ENCODE measurements at regions not wholly inside any gene's neighbourhood (a gene's known extent, or its start where the extent isn't known, plus 50 kb on each side); places are given as distances from the start of the nearest gene placed in this dataset.

DNA sequence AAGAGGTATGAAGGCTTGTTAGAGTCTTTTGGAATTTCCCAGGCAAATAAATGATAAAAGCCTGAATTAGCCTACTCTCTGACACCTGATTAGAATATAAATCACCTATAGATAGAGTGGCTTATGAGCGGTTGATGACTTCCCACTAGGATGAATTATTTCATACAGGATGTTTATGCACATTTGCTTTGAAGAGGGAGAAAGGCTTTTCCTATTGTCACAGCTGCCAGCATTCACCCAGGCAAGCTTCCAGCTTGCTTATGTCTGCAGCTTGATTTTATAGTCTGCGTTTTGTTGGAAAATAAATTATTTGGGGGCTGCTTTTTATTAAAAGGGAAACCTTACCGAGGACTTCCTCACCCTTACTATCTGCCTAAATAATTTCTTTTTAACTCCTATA, 51.3 kb upstream of the EIF2S2 start:
- no peak for DNase-seq (ENCODE audit: low read depth)
- H3K4me3 ChIP-seq (ENCODE audit: control insufficient read depth, low read depth, low read length) = no peak overlapping the region
- TF ChIP-seq, protein P1, sequence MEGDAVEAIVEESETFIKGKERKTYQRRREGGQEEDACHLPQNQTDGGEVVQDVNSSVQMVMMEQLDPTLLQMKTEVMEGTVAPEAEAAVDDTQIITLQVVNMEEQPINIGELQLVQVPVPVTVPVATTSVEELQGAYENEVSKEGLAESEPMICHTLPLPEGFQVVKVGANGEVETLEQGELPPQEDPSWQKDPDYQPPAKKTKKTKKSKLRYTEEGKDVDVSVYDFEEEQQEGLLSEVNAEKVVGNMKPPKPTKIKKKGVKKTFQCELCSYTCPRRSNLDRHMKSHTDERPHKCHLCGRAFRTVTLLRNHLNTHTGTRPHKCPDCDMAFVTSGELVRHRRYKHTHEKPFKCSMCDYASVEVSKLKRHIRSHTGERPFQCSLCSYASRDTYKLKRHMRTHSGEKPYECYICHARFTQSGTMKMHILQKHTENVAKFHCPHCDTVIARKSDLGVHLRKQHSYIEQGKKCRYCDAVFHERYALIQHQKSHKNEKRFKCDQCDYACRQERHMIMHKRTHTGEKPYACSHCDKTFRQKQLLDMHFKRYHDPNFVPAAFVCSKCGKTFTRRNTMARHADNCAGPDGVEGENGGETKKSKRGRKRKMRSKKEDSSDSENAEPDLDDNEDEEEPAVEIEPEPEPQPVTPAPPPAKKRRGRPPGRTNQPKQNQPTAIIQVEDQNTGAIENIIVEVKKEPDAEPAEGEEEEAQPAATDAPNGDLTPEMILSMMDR (IDR thresholded peaks at IDR 0.05; ENCODE audit: control insufficient read depth, insufficient read depth, low read depth, low read length, missing control alignments) = no peak

DNA sequence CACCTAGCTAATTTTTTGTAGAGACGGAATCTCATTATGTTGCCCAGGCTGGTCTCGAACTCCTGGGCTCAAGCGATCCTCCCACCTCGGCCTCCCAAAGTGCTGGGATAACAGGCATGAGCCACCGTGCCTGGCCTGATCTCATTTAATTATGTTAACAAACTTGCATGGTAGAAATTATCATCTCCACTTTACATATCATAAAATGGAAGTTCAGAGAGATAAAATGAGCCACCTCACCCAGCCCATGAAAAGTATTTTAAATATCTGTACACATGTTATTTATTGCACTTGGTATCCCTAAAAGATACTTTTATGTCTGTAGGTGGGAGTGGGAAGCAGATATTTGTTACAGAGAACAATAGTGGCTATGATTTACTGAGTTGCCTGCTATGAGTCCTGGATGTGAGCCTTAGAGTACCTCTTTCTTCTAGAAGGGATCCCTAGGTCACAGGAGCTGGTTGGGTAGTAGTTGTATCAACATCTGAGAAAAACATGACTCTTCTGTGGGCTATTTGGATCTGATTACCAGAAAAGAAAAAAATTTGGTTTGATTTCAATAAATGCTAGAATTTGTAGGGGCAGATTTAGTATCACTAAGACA, 52.4 kb upstream of the EIF2S2 start:
- no peak for DNase-seq (ENCODE audit: low read depth)

DNA sequence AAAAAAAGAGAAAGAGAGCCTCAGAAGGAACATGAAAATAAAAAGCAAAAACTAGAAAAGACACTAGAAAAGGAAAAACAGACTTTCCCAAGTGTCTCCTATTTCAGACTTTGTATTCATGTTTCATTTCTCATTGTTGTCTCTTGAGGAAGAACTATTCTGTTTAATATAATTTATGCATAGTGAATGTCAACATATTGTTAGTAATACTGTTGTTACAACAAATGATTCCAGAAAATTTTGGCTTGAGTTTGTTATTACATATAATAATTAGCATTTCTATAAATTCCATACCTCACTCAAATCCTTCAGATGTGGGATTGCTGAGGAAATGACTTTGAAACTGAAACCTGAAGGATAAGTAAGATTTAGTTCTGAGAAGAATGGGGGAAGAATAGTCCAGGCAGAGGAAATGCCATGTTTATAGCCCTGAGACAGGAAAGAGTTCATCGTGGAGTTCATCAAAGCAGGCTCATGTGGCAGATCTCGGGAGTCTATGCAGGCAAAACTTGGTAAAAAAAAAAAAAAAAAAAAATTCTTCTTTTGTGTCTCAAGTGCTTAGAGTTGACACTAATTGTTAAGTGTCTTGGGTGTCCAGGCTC, 53.1 kb upstream of the EIF2S2 start:
- TF ChIP-seq, protein P1 (IDR thresholded peaks at IDR 0.05; ENCODE audit: control insufficient read depth, insufficient read depth, low read depth, low read length, missing control alignments) = no peak
- H3K4me3 ChIP-seq (ENCODE audit: control insufficient read depth, low read depth, low read length) = no peak overlapping the region
- no peak for DNase-seq (ENCODE audit: low read depth)

More for the DNA sequence above, 52.4 kb upstream of the EIF2S2 start:
- H3K4me3 ChIP-seq (ENCODE audit: control insufficient read depth, low read depth, low read length) = no peak overlapping the region
- TF ChIP-seq, protein P1 (IDR thresholded peaks at IDR 0.05; ENCODE audit: control insufficient read depth, insufficient read depth, low read depth, low read length, missing control alignments) = no peak

DNA sequence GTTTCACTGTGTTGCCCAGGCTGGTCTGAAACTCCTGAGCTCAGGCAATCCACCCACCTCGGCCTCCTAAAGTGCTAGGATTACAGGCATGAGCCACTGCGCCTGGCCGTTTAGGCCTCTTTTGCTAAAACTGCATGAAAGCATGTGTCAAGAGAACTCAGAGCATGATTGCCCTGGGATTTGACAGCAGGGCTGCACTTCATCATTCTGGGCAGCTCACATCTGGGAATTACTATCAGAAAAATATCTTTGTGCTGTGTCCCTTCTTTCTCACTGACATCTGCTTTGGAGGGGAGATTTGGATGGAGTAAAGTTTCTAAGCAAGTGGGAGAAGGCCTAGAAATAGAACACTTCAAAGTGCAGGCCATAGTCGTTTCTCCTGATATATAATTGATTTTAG, 59.6 kb upstream of the EIF2S2 start:
- TF ChIP-seq, protein P1 (IDR thresholded peaks at IDR 0.05; ENCODE audit: control insufficient read depth, insufficient read depth, low read depth, low read length, missing control alignments) = no peak

DNA sequence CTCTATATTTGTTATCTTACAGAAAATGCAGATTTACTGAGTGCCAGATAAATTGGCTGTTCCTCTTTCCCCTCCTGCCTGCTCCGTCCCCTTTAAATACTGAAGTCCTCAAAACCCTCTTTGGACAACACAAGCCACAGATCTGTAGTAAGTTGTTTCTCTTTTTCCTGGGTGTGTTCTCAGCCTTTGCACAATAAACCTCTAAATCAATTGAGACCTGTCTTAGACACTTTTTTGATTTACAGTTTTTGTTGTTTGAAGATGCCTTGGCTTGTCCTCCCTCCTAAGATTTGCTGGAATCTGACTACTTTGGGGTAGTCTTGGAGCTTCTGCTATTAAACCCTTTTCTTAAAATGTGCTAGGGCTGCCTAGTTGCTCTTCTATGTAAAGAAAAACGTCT, 60.9 kb upstream of the EIF2S2 start:
- no peak overlapping the region for H3K4me3 ChIP-seq (ENCODE audit: control insufficient read depth, low read depth, low read length)
- TF ChIP-seq, protein P1 (IDR thresholded peaks at IDR 0.05; ENCODE audit: control insufficient read depth, insufficient read depth, low read depth, low read length, missing control alignments) = no peak
- no peak for DNase-seq (ENCODE audit: low read depth)

More for the DNA sequence above, 59.6 kb upstream of the EIF2S2 start:
- no peak for DNase-seq (ENCODE audit: low read depth)
- H3K4me3 ChIP-seq (ENCODE audit: control insufficient read depth, low read depth, low read length) = no peak overlapping the region

DNA sequence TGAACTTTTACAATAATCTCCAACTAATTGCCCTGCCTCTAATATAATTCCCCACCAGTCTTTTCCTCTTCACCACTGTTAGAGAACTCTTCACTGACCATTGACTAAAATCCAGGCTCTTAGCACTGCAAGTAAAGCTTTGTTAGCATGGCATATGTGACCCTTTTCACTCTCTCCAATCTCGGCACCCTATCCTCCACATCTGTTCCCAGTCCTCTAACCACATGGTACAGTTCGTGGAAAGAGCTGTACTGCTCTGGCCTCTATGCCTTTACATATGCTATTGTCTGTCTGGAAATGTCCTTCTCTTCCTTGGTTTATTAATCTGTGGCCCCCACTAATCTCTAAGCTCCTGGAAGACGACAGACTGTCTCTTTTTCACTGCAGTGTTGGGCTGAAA, 63.0 kb upstream of the EIF2S2 start:
- DNase-seq (ENCODE audit: low read depth) = no peak
- TF ChIP-seq, protein P1 (IDR thresholded peaks at IDR 0.05; ENCODE audit: control insufficient read depth, insufficient read depth, low read depth, low read length, missing control alignments) = no peak

More for the DNA sequence above, 63.0 kb upstream of the EIF2S2 start:
- no peak overlapping the region for H3K4me3 ChIP-seq (ENCODE audit: control insufficient read depth, low read depth, low read length)
